BLaER1 (cell line): ENCODE measurements at regions not wholly inside any gene's neighbourhood (a gene's known extent, or its start where the extent isn't known, plus 50 kb on each side); places are given as distances from the start of the nearest gene placed in this dataset.
"Not testable (repeated sequence)": the region's sequence is repeated elsewhere in the genome, so short reads cannot be mapped to it uniquely, and the experiment has no call there.

Source experiments
- H3K27ac ChIP-seq: shearing (Covaris generic); formaldehyde crosslinking; 2 replicates; pipeline ENCODE4 v1.8.1; 2022
- H3K27me3 ChIP-seq: shearing (Covaris generic); formaldehyde crosslinking; 2 replicates; pipeline ENCODE4 v1.8.1; 2022
- H3K36me3 ChIP-seq: shearing (Covaris generic); formaldehyde crosslinking; 2 replicates; pipeline ENCODE4 v1.8.1; 2022
- H3K4me1 ChIP-seq: shearing (Covaris generic); formaldehyde crosslinking; 2 replicates; pipeline ENCODE4 v1.8.1; 2022
- H3K4me2 ChIP-seq: shearing (Covaris generic); formaldehyde crosslinking; 2 replicates; pipeline ENCODE4 v1.8.1; 2022
- H3K4me3 ChIP-seq: shearing (Covaris generic); formaldehyde crosslinking; 2 replicates; pipeline ENCODE4 v1.8.1; 2022
- H3K9ac ChIP-seq: shearing (Covaris generic); formaldehyde crosslinking; 2 replicates; pipeline ENCODE4 v1.8.1; 2022
- H3K9me3 ChIP-seq: shearing (Covaris generic); formaldehyde crosslinking; 2 replicates; pipeline ENCODE4 v1.8.1; 2022
- H4K20me1 ChIP-seq: shearing (Covaris generic); formaldehyde crosslinking; 2 replicates; pipeline ENCODE4 v1.8.1; 2022
- Cebpa-rat ChIP-seq: shearing (Covaris generic); IDR thresholded peaks from 2 replicates; pipeline ENCODE4 v1.8.1; 2022

DNA sequence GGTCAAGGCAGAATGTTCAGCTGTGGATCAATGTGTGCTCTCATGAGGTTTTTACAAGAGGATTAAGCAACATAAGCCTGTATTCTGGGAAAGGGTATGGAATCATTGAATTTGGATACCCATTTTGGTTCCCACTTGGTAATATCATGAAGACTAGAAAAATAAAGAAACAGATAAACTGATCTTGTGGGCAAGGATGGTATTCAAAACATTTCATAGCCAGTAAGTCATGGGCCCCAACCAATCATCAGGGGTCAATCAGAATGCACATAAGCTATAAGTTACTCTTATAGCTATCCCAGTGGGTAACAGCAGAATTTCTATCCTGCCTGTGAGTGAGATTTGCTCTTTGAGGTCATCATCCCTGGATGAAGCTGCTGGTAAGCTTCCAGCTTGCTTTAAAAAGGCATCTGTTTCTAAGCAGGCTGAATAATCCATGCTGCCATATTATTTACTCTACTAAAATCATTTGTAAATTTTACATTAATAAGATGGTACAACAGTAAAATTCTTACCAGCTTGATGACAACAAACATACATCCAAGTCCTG lies 291.2 kb downstream of the RAD51AP2 start:
- Histone ChIP-seq H3K4me2 (no peak overlapping the region), H3K27me3 (no peaks in the 10 kb centered on the region)

DNA sequence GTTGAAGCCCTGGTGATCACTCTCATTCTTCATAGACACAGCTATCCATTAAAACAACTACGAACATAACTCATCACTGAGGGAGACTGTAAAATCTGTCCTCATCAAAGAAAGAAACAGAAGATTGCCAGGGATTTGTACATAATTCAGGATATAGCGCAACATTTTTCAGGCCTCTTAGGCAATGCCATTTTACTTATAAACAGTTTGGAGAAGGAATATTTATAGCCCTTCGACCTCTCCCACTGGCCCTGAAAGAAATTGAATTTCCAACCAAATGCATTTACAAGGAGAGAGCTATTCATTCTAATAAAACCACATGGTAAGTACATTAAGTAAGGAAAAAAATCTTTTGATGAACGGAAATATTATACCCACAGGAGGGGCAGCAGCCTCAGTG lies 295.0 kb downstream of the RAD51AP2 start:
- H3K27me3 ChIP-seq = no peaks in the 10 kb centered on the region
- no peaks in the 10 kb centered on the region for H3K36me3 ChIP-seq
- H3K4me3 ChIP-seq = no peak overlapping the region
- no peak overlapping the region for H3K27ac ChIP-seq
- no peaks in the 10 kb centered on the region for H4K20me1 ChIP-seq
- no peaks in the 10 kb centered on the region for H3K4me1 ChIP-seq
- H3K9ac ChIP-seq = no peak overlapping the region
- TF ChIP-seq Cebpa-rat = no peak
- no peak overlapping the region for H3K4me2 ChIP-seq
- no peaks in the 10 kb centered on the region for H3K9me3 ChIP-seq

More for the DNA sequence above, 291.2 kb downstream of the RAD51AP2 start:
- H3K36me3 ChIP-seq = no peaks in the 10 kb centered on the region
- H4K20me1 ChIP-seq = no peaks in the 10 kb centered on the region
- TF ChIP-seq Cebpa-rat = no peak
- no peaks in the 10 kb centered on the region for H3K9me3 ChIP-seq
- H3K9ac ChIP-seq = no peak overlapping the region
- H3K4me1 ChIP-seq = no peaks in the 10 kb centered on the region
- no peak overlapping the region for H3K4me3 ChIP-seq
- H3K27ac ChIP-seq = no peak overlapping the region

DNA sequence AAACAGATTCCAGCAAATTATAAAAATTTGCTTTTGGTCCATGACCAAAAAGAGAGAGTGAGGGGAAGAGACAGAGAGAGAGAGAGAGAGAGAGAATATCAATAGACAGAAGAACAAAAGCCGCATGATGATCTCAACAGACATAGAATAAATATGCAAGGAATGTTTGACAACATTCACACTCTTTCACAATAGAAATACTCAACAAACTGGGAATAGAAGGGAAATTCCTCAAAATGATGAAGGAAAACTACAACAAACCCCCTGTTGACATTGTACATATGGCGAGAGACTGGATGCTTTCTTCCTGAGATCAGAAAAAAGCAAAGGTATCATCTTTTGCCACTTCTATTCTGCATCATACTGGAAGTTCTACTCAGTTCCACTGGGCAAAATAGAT lies 309.7 kb downstream of the RAD51AP2 start:
- H3K4me3 ChIP-seq = no peak overlapping the region
- no peaks in the 10 kb centered on the region for H3K9me3 ChIP-seq
- no peak for TF ChIP-seq Cebpa-rat
- H3K36me3 ChIP-seq = no peaks in the 10 kb centered on the region
- no peak overlapping the region for H3K4me2 ChIP-seq
- no peak overlapping the region for H3K9ac ChIP-seq
- no peaks in the 10 kb centered on the region for H3K4me1 ChIP-seq
- H4K20me1 ChIP-seq = no peaks in the 10 kb centered on the region
- no peak overlapping the region for H3K27ac ChIP-seq
- no peaks in the 10 kb centered on the region for H3K27me3 ChIP-seq

DNA sequence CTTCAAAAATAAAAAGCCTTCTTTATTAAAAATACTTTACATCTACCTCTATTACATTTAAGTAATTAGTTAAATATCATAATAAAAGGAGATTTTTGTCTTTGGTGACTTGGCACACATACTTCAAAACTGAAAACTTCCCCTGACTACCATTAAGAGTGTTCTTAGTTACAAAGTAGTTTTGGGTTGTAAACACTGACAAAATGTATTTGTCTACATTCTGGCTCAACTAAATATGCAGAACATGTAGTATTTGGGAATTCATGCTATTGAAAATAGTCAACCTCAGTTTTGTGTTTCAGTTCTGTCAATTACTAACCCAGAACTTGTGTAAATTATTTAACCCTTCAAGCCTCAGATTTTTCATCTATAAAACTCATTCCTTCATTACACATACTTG lies 311.5 kb downstream of the RAD51AP2 start:
- Histone ChIP-seq H3K4me2 (no peak overlapping the region), H3K4me1 (no peaks in the 10 kb centered on the region), H3K9ac (no peak overlapping the region), H3K9me3 (no peaks in the 10 kb centered on the region), H3K36me3 (no peaks in the 10 kb centered on the region), H3K27me3 (no peaks in the 10 kb centered on the region), H4K20me1 (no peaks in the 10 kb centered on the region), H3K4me3 (no peak overlapping the region), H3K27ac (no peak overlapping the region)
- TF ChIP-seq Cebpa-rat = no peak

DNA sequence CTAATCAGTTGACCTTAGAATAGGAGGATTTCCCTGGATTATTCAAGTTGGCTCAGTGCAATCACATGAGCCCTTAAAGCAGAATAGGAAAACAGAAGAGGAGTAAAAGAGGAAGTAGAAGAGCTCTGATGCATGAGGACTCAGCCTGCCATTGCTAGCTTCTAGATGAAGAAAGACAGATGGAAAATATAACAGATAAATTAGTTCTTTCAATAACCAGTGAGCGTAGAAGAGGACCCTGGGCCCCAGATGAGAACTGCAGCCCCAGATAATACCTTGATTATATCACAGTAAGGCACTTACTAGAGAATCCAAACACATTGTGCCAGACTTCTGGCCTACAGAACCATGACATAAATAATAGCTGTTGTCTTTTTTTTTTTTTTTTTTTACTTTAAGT lies 314.0 kb downstream of the RAD51AP2 start:
- not testable (repeated sequence) for H3K27ac ChIP-seq, H3K9me3 ChIP-seq, H3K36me3 ChIP-seq, H3K27me3 ChIP-seq, H3K9ac ChIP-seq, H3K4me1 ChIP-seq, H3K4me3 ChIP-seq, H4K20me1 ChIP-seq, H3K4me2 ChIP-seq

DNA sequence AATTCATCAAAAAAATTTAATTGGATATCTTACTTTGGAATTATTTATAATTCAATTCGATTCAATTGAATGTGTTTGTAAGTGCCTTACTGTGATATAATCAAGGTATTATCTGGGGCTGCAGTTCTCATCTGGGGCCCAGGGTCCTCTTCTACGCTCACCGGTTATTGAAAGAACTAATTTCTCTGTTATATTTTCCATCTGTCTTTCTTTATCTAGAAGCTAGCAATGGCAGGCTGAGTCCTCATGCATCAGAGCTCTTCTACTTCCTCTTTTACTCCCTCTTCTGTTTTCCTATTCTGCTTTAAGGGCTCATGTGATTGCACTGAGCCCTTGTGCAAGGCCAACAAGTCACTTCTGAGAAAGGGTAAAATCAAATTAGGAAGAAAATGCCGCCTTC lies 315.6 kb downstream of the RAD51AP2 start:
- H3K27me3 ChIP-seq, H3K36me3 ChIP-seq, H4K20me1 ChIP-seq, H3K9me3 ChIP-seq, H3K9ac ChIP-seq, H3K4me1 ChIP-seq, H3K4me2 ChIP-seq, H3K27ac ChIP-seq, H3K4me3 ChIP-seq: not testable (repeated sequence)

DNA sequence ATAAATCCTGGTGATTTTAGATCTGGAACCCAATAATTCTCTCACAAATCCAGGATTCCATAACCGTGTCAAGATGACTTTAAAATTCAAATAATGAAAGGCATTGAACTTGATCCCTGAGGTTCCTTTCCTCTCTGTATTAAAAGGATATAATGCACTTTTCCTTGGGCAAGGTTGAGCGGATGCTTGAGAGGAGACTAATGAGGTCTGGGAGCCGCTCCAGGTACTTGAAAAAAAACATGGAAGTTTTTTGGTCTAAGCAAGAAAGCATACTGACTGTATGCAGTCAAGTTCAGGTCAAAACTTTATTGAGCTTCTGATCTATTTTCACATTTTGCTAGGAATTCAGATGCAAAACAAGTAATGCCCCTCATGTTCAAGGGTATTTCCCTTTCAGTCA lies 318.5 kb downstream of the RAD51AP2 start:
- H3K9me3 ChIP-seq = no peaks in the 10 kb centered on the region
- no peak for TF ChIP-seq Cebpa-rat
- H3K36me3 ChIP-seq = no peaks in the 10 kb centered on the region
- H3K9ac ChIP-seq = no peak overlapping the region
- no peaks in the 10 kb centered on the region for H4K20me1 ChIP-seq
- H3K4me1 ChIP-seq = no peaks in the 10 kb centered on the region
- no peak overlapping the region for H3K4me3 ChIP-seq
- H3K27me3 ChIP-seq = no peaks in the 10 kb centered on the region
- H3K27ac ChIP-seq = no peak overlapping the region
- no peak overlapping the region for H3K4me2 ChIP-seq

DNA sequence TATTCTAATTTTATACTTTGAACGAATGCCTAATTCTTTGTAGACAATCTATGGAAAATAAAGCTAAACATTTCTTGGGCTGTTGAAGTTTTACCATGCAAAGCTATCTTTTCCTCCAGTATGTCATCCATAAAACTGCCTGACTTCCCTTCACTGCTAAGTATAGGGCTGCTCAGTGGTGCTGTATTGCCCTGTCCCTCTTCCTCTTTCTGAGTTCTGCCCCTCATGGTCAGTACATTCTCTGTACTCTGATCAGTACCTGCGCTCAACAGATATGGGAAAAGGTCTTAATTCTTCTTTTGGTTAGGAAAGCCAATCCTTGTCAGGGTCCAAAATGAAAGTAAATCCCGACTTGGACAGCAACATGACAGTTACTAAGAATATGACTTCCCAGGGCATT lies 321.9 kb downstream of the RAD51AP2 start:
- no peak for TF ChIP-seq Cebpa-rat
- Histone ChIP-seq H3K9me3 (peaks cover 4% of the 10 kb centered on the region; the same call in 1 of the 2 replicates), H3K9ac (no peak overlapping the region), H3K4me2 (no peak overlapping the region), H3K36me3 (no peaks in the 10 kb centered on the region), H3K27me3 (no peaks in the 10 kb centered on the region), H3K27ac (no peak overlapping the region), H3K4me3 (no peak overlapping the region), H3K4me1 (no peaks in the 10 kb centered on the region), H4K20me1 (no peaks in the 10 kb centered on the region)

DNA sequence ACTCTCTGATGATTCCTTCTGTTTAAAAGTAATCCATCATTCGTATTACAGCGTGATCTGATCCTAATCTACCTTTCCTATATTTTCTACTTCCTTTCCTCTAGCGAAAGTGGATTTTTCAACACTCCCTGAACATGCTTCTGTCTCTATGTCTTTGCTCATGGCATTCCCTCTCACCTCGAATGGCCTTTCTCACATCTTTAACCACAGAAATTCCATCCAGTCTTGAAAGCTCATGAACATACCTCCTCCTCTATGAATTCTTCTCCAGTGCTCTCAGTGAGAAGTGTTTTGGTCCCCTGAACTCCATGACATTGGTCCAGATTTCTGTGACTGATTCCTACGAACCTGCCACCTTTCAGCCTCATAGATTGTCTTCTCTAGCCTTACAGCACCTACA lies 323.2 kb downstream of the RAD51AP2 start:
- no peak for TF ChIP-seq Cebpa-rat
- Histone ChIP-seq H3K9ac (no peak overlapping the region), H3K36me3 (no peaks in the 10 kb centered on the region), H3K27ac (no peak overlapping the region), H3K4me1 (no peaks in the 10 kb centered on the region), H4K20me1 (no peaks in the 10 kb centered on the region), H3K4me3 (no peak overlapping the region), H3K4me2 (no peak overlapping the region), H3K9me3 (peaks cover 4% of the 10 kb centered on the region; the same call in 1 of the 2 replicates), H3K27me3 (no peaks in the 10 kb centered on the region)

DNA sequence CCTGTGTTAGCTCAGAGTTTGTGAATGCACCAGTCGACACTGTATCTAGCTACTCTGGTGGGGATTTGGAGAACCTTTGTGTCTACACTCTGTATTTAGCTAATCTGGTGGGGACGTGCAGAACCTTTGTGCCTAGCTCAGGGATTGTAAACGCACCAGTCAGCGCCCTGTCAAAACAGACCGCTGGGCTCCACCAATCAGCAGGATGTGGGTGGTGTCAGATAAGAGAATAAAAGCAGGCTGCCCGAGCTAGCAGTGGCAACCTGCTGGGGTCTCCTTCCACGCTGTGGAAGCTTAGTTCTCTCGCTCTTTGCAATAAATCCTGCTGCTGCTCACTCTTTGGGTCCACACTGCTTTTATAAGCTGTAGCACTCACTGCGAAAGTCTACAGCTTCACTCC lies 324.2 kb downstream of the RAD51AP2 start:
- Histone ChIP-seq H3K36me3 (no peaks in the 10 kb centered on the region), H4K20me1 (no peaks in the 10 kb centered on the region), H3K9ac (no peak overlapping the region), H3K9me3 (peaks cover 4% of the 10 kb centered on the region; the same call in 1 of the 2 replicates), H3K4me3 (no peak overlapping the region), H3K4me1 (no peaks in the 10 kb centered on the region), H3K27ac (no peak overlapping the region), H3K27me3 (no peaks in the 10 kb centered on the region), H3K4me2 (no peak overlapping the region)
- no peak for TF ChIP-seq Cebpa-rat

DNA sequence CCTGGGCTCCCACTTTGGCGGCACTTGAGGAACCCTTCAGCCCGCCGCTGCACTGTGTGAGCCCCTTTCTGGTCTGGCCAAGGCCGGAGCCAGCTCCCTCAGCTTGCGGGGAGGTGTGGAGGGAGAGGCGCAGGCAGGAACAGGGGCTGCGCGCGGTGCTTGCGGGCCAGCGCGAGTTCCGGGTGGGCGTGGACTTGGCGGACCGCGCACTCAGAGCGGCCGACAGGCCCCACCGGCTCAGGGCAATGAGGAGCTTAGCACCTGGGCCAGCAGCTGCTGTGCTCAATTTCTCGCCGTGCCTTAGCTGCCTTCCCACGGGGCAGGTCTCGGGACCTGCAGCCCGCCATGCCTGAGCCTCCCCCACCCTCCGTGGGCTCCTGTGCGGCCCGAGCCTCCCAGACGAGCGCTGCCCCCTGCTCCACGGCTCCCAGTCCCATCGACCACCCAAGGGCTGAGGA lies 324.8 kb downstream of the RAD51AP2 start:
- H3K4me3 ChIP-seq, H4K20me1 ChIP-seq, H3K9ac ChIP-seq, H3K27me3 ChIP-seq, H3K36me3 ChIP-seq, H3K4me2 ChIP-seq, H3K4me1 ChIP-seq, H3K9me3 ChIP-seq, H3K27ac ChIP-seq: not testable (repeated sequence)
